HG02763 (cell line): ENCODE measurements at regions not wholly inside any gene's neighbourhood (a gene's known extent, or its start where the extent isn't known, plus 50 kb on each side); places are given as distances from the start of the nearest gene placed in this dataset.

ENCODE experiments used
- ATAC-seq: cut with Tn5 transposase; IDR thresholded peaks from one replicate; pipeline ENCODE4 v1.9.1; 2021; ENCODE audit warnings: mild to moderate bottlenecking, moderate library complexity; ENCODE audit not compliant: unreplicated experiment

DNA sequence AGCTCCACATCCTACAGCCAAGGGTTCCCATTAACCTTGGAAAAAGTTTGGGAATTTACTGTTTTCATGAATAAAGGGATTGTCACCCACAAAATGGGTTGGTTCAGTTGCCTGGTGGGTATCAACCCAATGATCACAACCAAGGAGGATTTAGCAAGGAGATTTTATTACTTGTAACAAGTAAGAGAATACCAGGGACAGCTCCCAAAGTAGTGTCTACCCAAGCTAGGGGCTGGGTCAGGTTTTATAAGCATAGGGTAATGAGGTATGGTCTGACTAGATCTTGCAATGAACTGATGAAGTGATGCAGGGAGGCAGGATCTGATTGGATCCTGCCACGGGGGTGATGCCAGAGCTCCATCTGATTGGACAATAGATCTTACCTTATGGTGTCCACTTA lies 681.8 kb downstream of the SLC4A3 start:
- ATAC-seq: no peak

DNA sequence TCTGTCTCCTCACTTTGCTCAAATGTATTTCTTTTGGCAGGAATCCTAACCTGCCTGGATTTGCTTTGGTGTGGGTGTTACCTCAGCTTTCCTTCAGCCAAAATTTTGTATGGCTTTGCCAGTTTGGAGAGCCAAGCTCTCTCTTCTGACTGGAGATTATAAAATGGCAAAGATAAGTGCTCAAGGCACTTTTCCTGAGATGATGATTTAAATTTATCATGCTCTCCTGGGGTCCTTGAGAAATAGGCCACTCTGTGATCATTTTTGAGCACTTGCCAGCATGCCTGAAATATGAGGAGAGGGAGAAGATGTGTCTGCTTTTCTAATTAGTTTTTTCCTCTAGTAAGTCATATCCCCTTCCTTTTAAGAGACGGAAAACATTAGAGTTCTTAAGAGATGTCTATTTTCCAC lies 683.0 kb downstream of the SLC4A3 start:
- no peak for ATAC-seq

DNA sequence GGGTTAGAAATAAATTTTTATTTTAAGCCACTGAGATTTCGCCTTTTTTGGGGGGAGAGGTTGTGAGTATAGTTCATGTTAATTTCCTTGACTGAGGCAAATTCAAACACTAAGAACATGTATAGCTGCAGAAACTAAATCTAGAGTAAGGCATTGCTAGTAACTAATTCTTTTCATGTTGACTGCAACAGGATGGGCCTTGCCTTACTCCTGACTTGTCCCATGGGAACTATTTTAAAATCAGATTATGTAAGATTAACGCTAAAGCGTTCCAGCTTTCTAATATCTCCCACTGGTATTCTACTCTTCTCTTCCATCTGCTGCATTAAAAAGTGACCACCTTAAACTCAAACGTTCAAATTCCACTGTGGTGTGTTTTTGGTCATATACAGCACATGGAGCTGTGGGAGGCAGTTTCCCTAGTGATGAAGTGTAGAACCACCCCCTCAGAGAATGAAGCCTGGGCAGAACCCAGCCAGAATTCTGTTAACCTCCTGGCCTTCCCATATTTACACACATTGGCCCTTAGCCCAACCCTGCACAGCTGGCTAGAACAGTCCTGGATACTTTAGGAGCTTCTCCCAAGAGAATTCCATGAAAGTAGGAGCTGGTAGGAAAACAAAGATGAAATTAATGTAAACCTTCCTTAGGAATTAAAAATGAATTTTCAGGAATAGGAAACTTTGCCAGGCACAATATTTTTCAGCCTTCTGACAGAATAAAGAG lies 687.8 kb downstream of the SLC4A3 start:
- ATAC-seq: no peak

DNA sequence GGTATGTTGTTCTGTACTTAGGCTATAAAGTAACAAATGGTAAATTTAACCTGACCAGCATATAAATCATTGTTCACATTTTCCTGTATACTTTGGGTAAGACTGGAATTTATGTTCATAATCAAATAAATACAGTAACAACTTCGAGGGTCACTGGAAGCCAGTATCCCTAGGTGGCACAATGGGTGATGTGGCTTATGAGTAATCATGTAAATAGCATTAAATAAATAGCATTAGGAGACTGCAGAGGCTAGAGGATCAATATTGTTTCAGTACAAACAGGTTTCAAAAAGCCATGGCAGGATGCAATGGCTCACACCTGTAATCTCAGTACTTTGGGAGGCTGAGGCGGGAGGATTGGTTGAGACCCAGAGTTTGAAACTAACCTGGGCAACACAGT lies 690.6 kb downstream of the SLC4A3 start:
- ATAC-seq: no peak

DNA sequence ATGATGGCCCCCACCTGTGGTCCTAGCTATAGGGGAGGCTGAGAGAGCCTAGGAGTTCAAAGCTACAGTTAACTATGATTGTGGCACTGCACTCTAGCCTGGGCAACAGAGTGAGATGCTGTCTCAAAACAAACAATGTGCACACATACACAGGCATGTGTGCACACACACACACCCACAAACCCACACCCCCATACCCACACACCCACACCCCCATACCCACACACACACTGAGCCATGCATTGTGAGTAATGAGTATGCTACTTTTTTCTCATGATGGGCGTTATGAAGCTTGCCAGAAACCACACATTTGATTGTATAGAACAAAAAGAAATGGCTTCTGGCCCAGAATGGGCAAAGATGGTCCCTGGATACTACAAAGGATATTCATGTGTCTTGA lies 691.1 kb downstream of the SLC4A3 start:
- ATAC-seq: no peak

DNA sequence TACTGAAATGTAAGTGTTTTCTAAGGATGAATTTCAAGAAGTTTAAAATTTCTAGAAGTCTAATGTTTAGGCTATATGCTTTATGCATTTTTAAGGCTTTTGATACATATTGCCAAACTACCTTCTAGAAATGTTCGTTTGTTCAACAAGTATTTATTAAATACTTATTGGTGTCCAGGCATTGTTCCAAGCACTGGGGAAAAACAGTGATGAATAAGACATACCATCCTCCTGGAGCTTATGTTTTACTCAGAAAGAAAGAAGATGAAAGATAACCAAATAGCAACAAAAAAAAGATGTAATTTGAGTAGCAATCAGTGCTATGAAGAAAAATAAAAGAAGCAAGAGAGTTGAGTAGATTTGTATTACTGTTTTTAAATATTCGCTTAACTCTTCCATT lies 692.9 kb downstream of the SLC4A3 start:
- no peak for ATAC-seq

DNA sequence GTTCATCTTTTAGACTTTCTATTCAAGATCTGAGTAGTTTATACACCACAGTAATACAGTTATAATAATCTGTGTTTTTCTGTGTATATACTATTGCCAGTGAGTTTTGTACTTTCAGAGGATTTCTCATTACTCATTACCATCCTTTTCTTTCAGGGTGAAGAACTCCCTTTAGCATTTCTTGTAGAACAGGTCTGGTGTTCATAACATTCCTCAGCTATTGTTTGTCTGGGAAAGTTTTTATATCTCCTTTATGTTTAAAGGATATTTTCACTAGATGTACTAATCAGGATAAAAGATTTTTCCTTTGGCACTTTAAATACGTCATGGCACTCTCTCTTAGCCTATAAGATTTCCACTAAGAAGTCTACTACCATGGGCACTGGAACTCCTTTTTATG lies 705.5 kb downstream of the SLC4A3 start:
- no peak for ATAC-seq

DNA sequence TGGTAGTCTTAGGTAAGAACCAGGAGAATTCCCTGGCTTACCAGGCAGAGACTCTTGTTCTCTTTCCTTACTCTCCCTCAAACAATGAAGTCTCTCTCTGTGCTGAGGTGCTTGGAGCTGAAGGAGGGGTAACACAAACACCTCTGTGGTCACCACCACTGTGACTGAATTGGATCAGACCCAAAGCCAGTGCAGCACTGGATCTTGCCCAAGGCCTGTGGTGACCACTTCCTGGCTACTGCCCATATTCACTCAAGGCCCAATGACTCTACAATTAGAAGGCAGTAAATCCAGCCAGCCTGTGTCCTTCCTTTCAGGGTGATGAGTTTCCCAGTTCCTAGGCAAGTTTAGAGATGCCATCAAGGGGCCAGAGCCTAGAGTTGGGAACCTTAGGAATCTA lies 706.8 kb downstream of the SLC4A3 start:
- no peak for ATAC-seq

DNA sequence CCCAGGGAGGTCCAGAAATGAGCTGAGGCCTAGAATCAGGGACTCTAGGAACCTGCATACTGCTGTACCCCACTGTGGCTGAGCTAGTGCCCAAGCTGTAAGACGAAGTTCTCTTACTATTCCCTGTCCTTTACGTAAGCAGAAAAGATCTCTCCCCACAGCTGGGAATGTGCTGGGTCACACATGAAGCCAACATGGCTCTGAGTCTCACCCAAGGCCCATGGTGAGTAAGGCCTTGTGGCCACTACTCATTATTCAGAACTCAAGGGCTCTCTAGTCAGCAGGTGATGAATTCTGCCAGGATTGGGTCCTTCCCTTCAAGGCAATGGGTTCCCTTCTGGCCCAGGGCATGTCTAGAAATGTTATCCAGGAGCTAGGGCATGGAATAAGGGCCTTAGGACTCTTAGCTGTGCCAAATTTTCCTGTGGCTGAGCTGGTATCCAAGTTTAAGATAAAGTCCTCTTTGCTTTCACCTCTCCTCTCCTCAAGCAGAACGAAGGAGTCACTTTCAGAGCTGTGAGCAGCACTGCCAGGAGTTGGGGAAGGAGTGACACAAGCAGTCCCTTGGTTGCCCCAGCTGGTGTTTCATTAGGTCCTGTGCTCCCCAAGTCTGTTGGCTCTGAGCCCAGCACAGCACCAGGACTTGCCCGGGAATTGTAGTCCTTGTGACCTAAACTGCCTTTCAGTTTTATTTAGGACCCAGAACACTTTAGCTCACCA lies 707.6 kb downstream of the SLC4A3 start:
- no peak for ATAC-seq

DNA sequence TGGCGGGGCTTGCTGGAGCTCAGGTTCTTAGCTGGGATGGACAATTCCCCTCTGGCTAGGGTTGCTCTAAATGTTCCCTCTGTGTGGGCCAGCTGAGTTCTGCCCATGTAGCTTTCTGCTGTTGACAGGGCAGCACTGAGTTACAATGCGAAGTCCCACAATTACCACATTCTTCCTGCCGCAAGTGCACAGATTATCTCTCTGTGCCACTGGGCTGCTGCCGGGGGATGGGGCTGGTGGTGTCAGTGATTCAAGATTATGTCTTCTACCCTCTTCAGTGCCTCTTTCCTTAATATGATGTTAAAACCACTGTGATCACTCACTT lies 708.1 kb downstream of the SLC4A3 start:
- ATAC-seq: no peak

DNA sequence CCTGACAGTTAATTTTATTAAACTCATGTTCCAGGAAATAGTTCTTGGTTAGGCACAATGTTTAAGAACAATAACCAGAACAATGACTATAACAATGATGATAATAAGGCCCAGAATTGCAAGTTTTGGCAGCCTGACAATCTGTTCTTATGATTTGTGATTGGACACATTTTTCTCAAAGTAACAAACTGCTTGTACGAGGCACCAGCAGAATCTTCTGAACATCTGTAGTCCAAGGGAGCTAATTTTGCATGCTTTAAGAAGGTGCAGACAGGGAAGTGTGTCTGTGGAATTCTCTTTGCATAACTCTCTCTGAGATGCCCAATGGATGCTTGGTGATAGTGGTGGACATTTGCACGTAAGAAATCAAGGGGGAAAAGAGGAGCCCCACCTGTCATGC lies 709.3 kb downstream of the SLC4A3 start:
- ATAC-seq: no peak

DNA sequence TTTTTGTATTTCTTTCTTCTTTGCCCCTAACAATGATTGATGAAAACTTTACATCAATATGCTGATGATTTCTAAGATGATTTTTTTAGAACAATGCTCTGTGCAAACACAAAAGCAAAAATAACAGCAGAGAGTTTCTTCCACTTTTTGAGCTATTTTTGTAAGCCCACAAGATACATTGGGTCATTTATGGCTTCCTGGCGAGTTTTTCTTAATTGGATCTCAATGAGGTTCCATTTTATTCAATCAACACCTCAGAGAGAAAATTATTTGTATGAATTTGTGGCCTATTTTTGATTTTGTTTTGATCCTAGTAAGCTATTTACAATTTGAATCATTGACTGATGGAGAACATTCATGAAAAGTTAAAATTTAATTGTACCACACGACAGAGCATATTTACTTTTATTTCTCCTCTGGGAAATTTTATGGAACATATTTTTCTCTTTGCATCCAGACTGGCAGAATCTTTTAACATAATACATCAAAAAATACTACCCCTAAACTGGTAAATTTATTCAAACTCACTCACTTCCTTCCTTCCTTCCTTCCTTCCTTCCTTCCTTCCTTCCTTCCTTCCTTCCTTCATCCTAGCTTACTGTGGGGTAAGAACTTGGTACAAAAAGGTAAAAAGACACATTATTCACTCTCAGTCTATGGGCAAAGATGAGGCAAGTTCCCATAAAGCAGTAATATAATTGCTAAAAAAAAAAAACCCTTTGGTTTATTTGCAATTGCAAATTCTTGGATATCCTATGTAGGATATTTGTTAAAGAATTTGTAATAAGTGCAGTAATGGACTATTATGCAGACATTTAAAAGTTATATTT lies 710.4 kb downstream of the SLC4A3 start:
- no peak for ATAC-seq

DNA sequence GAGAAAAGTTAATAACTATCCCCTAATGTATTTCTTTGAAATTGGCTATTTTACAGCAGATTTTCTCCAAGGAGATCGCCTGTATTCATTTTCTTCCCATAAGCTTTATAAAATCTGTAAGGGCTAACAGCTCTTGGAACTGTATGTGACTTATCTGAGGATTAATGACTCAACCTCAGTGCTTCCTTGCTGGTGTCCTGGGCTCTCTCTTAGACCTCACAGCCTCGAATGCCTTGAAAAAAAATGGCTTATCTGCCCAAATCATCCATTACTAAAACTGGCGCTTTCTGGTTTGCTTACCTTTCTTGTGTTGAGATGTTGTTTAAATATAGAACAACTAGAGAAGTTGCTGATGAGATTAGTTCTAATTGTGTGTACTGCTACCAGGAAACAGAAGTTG lies 713.6 kb downstream of the SLC4A3 start:
- ATAC-seq: no peak

DNA sequence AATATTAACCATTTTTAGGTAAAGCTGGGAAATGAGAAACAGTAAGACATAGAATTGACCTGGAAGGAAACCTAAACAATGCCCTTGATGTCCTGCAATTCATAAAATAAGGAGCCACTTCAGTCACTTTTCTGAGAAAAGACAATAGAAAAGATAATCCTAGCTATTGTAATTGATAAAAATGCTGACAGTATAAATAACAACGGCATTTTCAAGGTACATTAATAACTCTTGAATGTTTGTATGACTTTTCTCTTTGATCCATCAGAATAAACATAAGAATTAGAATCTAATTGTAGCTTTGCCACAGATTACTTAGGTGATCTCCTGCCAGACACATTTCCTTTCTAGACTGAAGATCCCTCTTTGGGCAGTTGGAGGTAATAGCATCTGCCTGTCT lies 719.5 kb downstream of the SLC4A3 start:
- ATAC-seq: no peak

DNA sequence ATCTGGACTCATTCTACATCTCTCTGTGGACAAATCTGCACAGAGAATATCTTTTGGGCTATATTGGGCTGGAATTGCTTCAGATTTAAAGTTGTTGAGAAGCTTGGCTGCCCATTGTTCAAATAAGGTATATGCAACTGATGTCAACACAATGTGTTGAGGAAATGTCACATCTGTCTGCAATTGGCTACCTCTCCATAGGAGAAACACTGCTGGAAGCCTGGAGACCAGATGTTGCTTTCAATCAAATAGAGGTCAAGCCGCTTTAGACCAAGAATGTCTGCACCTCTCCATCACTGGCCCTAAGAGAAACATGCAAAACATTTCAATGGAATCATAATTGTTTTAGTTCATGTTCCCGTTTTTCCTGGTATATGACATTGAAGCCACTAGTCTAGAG lies 720.2 kb downstream of the SLC4A3 start:
- ATAC-seq: no peak

DNA sequence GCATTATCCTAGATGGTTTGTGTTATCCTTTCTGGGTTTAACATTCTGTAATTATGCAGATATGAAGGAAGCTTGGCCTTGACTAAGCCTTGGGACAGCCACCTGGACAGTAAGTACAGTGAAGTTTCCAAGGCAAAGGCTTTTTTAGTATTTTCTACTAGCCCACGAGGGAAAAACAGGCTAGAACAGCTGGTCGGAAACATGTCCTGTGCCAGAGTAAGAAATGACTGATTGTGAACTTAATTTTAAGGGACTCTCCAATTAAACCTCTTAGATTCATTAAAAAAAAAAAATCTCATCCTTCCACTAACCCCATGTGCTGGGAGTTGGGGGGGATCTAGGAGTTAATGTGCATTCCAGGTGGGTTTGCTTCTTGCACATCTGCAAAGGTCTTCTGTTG lies 720.8 kb downstream of the SLC4A3 start:
- ATAC-seq: no peak

DNA sequence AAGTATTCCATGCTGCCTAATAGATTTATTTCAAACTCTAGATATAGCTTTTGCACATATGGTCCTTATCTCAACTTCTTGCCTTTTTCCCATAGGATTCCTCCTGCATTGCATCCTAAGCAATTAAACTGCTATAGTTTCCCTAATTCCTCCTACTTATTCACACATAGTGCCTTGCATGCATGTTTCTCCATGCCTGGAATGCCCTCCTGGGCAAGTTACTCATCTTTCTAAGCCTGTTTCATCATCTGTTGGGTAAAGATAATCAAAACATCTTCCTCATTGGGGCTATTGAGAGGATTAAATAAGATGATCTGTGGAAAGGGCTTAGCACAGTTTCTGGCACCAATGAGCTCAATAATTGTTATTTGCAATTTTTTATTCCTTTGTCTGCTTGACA lies 726.5 kb downstream of the SLC4A3 start:
- no peak for ATAC-seq

DNA sequence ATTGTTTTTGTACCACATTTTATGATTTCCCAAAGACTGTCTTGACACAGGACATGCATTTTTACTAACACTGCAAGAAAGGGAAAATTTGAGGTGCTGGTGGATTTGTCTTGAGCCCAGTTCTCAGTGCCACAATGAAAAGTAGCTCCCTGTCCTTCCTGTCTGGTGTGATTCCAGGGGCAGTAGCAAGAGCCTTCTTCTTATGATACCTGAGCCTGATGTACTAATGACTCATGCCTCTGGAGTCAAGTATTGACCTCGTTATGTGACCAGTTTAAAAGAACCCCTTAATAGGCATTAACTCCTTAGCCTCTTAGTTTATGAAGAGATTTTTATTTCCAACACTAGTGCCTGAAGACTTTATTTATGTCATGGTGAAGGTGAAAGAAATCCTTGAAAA lies 728.6 kb downstream of the SLC4A3 start:
- ATAC-seq: no peak

DNA sequence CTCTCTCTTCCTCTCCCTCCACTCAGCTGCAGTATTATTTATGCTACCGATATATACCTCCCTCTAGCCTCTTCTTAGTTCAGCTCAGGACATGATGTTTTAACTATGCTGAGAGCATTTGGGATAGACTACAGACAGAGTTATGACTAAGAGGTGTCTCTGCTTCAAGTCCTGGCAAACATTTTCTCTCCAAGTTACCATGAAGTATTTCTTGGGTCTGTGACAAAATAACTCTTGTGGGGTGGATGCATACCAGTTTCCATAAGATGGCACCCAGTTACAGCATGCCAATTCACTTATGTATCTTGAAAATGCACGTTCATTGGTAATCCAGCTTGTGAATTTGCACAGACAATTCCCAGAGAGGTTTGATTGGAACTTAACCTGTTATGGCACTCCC lies 737.6 kb downstream of the SLC4A3 start:
- ATAC-seq: no peak

DNA sequence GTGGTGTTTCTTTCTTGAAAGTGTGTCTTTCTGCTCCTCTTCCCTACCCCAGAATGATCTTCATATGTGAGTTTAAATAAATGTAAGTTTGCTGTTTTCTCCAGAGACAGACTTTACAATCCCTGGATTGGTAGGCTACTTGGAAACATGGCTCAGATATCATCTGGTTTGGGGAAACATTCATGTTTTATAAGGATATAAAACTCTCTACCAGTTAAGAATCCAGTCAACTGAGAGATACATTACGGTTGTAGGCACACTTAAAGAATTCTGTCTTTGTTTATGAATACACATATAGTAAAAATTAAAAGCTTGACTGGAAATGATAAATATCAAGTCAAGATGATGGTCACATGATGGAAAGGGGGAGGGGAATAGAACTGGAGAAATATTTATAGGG lies 739.3 kb downstream of the SLC4A3 start:
- no peak for ATAC-seq

DNA sequence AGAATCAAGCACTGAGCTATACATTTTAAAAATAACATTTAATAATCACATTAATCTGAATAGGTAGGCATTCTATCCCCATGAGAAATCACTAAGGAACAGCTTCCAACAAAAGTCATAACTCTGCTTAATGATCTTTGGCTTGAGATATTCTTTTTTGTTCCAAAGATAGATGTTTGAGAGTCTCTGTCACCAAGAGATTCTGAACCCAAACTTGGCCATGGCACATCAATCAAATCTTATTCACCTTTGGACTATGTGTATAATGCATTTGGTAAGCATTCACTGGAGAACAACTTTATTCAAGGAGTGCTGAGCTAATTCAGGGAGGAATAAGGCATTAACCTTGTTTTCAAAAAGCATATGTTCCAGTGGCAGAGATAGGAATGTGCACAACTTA lies 743.3 kb downstream of the SLC4A3 start:
- no peak for ATAC-seq

DNA sequence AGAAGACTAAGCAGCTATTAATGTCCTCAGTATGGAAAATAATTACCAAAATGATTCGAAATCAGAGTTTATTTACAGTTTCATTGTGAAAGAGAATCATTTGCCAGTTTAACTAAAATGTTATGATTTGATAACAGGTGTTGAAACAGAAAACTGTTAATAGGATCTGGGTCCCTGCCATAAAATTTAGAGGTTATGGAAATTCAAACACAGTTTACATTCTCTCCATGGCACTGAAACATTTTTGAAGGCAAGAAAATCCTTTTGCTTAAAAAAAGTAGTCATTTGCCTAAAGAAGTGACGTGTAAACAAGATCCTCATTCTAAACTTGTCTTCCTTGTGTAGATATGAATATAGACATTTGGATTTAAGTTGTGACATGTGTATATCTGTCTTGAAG lies 743.8 kb downstream of the SLC4A3 start:
- ATAC-seq: no peak
